Astrocyte of the spinal cord (primary cell): ENCODE measurements at regions not wholly inside any gene's neighbourhood (a gene's known extent, or its start where the extent isn't known, plus 50 kb on each side); places are given as distances from the start of the nearest gene placed in this dataset.

Experiments used
- DNase-seq: peaks from one replicate; pipeline ENCODE4 v3.0.0; 2011; ENCODE audit warnings: low read depth, low spot score
- H3K4me3 ChIP-seq: 2 replicates; pipeline ENCODE4 v1.5.1; 2011; ENCODE audit warnings: low read depth, mild to moderate bottlenecking, low read length, moderate library complexity
- CTCF ChIP-seq: IDR thresholded peaks from 2 replicates; pipeline ENCODE4 v1.5.1; 2012; ENCODE audit warnings: low read depth, mild to moderate bottlenecking, low read length, inconsistent platforms
- in situ Hi-C: cut with HindIII; loops from 2 replicates; pipeline ENCODE4 v1.10.0; 2017; ENCODE audit warnings: low sequenced_read_pairs

GRCh38 chr2:239822146-239822831, 202.9 kb downstream of the NDUFA10 start:
- TF ChIP-seq CTCF, result no peak
- DNase-seq, result no peak

DNA sequence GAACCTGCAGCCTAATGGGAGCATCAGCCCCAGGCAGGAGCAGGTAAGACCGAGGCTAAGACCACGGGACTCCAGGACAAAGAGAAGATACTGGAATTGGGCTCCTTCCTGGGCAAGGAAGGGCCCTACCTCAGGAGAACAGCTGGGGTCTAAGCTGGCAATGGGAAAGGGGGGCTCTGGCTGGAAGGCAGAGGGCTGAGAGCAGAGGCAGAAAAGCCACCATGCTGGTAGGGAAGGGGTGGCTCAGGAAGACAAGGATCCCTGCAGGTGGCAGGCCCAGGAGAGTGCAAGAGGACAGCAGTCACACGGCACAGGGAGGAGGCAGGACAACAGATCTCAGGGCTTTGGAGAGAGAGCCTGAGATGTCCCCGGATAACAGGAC, 203.5 kb downstream of the NDUFA10 start:
- no peak overlapping the region for H3K4me3 ChIP-seq
- in situ Hi-C loops, result no loop called here
- TF ChIP-seq CTCF, result no peak
- no peak for DNase-seq

More at GRCh38 chr2:239822146-239822831, 202.9 kb downstream of the NDUFA10 start:
- no peak overlapping the region for H3K4me3 ChIP-seq
- in situ Hi-C loops, result no loop called here

DNA sequence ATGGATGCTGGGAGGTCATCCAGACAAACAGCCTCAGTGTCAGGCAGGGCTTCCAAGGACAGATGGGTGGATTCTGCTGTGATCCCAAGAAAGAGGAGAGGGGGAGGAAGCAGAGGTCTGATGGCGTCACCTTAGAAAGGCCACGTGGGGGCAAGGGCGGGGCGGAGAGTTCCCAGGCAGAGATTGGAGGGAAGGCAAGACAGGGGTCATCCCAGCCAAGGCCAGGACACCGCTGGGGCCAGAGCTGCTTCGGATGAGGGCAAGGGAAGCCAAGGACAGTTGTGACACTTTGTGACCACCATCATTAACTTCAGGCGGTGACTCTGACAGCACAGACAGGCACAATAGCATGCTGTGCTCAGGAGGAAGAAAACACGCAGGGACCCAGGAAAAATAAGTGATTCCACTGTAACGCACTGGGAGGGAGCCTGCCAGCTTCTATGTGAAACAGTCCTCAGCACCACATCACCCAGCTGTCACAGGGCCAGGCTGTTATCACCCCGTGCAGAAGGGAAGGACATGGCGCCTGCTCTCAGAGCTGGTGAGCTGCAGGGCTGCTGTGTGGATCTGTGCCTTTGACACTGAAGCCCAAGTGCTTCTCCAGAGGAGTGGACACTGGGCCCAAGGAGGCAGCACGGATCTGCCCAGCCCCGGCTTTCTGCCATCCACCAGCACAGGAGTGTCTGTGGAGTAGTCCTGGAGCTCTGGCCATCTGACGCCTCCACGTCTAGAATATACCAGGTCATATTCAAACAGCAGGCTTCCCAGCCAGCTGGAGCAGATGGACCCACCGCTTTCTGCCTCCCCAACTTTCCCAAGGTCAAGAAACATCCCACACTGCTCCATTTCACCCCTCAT, 204.1 kb downstream of the NDUFA10 start:
- no peak overlapping the region for H3K4me3 ChIP-seq
- TF ChIP-seq CTCF, result no peak
- DNase-seq, result no peak
- in situ Hi-C loops, result no loop called here

DNA sequence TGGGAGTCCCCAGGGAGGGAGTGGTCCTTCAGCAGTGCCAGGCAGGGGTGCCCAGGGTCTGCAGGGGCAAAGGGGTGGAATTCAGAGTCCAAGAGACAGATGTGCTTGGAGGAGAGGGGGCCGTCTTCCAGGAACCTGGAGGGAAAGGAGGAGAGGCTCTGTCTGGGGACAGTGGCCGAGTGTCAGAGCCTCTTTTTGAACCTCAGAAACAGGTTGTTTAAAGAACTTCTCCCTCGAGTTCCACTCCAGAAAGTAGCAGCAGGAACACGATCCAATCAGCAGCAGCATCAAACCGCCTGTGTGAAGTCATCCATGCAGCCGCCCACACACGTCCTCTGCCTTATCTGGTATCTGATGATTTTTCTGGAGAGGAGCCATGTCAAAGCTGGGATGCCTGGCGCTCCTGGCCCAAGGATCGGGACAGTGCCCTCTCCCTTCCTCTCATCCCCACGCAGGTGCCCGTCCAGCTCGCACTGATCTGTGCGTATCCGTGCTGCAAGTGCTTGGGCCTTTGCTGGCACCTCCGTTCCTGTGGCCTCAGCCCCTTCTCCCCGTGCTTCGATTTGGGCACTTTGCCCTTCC, 205.1 kb downstream of the NDUFA10 start:
- DNase-seq, result no peak
- H3K4me3 ChIP-seq, result no peak overlapping the region
- in situ Hi-C loops, result no loop called here
- TF ChIP-seq CTCF, result no peak

DNA sequence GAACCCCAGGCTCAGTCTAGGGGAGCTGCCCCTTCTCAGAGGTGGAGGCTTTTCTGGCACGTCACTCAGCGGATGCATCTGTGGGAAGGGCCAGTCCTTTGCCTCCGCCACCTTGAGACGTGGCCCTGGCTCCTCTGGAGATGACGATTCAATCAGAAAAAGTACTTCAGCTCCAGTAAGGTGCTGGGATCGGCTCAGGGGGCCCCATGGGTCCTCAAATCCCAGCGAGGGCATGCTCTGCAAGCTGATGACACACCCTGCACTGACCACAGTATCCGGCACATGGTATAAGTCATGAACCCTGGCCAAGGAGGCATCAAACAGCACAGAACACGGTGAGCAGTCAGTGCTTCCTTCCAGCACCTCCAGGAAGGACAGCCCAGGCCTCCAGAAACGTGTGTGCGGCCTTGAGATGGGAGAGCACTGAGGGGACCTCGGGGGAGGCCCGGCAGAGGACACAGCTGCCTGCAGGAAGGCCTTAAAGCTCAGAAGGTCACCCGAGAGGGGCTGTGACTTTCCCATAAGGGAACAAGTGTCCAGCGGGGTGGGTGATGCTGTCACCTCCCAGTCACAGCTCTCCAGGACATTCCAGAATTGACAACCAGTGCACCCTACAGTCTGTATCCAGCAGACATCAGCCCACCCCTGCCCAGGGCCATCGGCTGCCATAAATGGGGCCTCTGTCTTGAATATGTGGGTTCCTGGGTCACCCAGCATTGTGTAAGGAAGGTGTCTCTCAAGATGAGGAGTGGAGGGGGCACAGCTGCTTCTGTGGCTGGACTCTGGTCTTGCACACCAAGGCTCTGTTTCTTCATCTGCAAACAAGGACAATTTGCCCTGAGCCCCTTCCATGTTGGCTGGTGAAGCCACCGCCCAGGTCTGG, 205.8 kb downstream of the NDUFA10 start:
- no peak for TF ChIP-seq CTCF
- no peak overlapping the region for H3K4me3 ChIP-seq
- no peak for DNase-seq
- in situ Hi-C loops, result no loop called here

DNA sequence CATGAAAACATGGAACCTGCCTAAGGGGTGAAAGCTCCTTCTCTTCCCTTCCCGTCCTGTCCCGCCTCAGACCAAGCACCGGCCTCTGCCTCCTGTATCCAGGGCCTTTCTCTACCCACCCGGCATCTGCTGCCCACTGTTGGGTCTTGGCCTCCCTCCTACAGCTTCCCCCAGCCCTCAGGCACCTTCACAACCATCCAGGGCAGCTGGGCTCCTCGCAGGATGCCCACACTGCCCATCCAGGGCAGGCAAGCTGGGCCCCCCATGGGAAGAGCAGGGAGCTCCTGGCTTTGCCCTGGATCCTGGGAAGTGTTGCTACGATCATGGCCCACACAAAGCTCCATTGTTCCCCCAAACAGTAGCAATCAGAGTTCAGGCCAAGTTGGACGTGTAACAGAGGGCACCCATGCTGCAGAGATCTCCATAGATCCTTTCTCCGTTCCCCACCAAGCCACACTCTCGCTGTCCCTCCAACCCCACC, 206.6 kb downstream of the NDUFA10 start:
- H3K4me3 ChIP-seq, result no peak overlapping the region
- no peak for TF ChIP-seq CTCF
- in situ Hi-C loops, result no loop called here
- DNase-seq, result no peak
